ENCODE measurements at regions not wholly inside any gene's neighbourhood (a gene's known extent, or its start where the extent isn't known, plus 50 kb on each side); places are given as distances from the start of the nearest gene placed in this dataset.

DNA sequence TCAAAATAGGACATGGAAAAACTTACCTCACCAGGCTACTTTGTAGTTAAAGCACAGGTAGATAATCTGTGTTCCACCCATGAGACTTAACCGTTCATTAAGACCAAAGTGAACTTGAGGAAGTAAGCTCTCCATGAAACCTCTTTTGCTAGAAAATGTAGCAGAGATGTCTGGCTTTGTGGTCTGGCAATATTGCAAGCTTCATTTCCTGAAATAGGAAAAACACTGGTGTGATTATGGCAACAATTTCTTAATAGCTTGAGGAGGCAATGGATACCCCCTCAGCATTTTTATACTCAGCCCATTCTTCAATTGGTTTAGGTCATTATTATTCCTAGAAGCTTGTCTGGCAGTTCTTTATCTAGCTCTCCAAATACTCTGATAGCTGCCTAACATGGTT, 957.3 kb downstream of the IGSF11 start:
- Histone ChIP-seq H3K4me3 (ENCODE audit: low read length) (no peak overlapping the region), H4K20me1 (ENCODE audit: insufficient read depth, low read length) (no peaks in the 10 kb centered on the region), H2AFZ (ENCODE audit: low read depth, low read length) (no peak overlapping the region), H3K27ac (ENCODE audit: low read length) (no peak overlapping the region), H3K9me3 (ENCODE audit: insufficient read depth, low read length) (no peaks in the 10 kb centered on the region), H3K9ac (ENCODE audit: low read length) (no peak overlapping the region), H3K4me2 (ENCODE audit: low read length) (no peak overlapping the region), H3K4me1 (ENCODE audit: low read length) (no peaks in the 10 kb centered on the region), H3K36me3 (replicated peaks; ENCODE audit: low read depth, low read length) (no peaks in the 10 kb centered on the region), H3K79me2 (ENCODE audit: low read length) (no peaks in the 10 kb centered on the region), H3K27me3 (ENCODE audit: low read depth, low read length) (no peaks in the 10 kb centered on the region)
- TF ChIP-seq EZH2phosphoT487 (IDR thresholded peaks at IDR 0.05; ENCODE audit: low read depth): no peak
- TF ChIP-seq, protein P1, sequence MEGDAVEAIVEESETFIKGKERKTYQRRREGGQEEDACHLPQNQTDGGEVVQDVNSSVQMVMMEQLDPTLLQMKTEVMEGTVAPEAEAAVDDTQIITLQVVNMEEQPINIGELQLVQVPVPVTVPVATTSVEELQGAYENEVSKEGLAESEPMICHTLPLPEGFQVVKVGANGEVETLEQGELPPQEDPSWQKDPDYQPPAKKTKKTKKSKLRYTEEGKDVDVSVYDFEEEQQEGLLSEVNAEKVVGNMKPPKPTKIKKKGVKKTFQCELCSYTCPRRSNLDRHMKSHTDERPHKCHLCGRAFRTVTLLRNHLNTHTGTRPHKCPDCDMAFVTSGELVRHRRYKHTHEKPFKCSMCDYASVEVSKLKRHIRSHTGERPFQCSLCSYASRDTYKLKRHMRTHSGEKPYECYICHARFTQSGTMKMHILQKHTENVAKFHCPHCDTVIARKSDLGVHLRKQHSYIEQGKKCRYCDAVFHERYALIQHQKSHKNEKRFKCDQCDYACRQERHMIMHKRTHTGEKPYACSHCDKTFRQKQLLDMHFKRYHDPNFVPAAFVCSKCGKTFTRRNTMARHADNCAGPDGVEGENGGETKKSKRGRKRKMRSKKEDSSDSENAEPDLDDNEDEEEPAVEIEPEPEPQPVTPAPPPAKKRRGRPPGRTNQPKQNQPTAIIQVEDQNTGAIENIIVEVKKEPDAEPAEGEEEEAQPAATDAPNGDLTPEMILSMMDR (IDR thresholded peaks at IDR 0.05; ENCODE audit: low read depth, low read length): no peak

DNA sequence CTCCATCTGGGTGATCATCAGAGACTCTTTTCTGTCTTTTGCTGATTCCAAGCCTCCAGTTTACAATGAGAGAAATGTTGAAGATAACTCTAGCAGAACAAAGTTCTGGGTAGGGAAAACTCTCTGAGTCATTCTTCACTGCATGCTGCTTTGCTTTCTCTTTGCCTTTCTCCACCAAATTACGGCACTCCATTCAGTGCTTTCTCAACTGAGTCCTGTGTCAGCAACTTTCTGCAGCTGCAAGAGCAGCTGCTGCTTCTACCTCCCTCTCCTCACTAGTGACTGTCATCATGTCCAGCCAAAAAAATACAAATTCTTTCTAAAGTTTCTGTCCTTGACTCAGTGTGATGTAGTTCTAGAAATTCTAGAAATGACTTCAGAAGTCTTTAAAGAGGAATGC, 953.8 kb downstream of the IGSF11 start:
- Histone ChIP-seq H2AFZ (ENCODE audit: low read depth, low read length) (no peak overlapping the region), H3K9me3 (ENCODE audit: insufficient read depth, low read length) (no peaks in the 10 kb centered on the region), H3K27me3 (ENCODE audit: low read depth, low read length) (no peaks in the 10 kb centered on the region), H4K20me1 (ENCODE audit: insufficient read depth, low read length) (no peaks in the 10 kb centered on the region), H3K36me3 (replicated peaks; ENCODE audit: low read depth, low read length) (no peaks in the 10 kb centered on the region), H3K4me2 (ENCODE audit: low read length) (peak overlapping the region; percentile 21), H3K9ac (ENCODE audit: low read length) (no peak overlapping the region), H3K79me2 (ENCODE audit: low read length) (no peaks in the 10 kb centered on the region), H3K4me1 (ENCODE audit: low read length) (no peaks in the 10 kb centered on the region), H3K27ac (ENCODE audit: low read length) (no peak overlapping the region), H3K4me3 (ENCODE audit: low read length) (no peak overlapping the region; the same call in 1 of the 2 replicates)
- TF ChIP-seq EZH2phosphoT487 (IDR thresholded peaks at IDR 0.05; ENCODE audit: low read depth): no peak

DNA sequence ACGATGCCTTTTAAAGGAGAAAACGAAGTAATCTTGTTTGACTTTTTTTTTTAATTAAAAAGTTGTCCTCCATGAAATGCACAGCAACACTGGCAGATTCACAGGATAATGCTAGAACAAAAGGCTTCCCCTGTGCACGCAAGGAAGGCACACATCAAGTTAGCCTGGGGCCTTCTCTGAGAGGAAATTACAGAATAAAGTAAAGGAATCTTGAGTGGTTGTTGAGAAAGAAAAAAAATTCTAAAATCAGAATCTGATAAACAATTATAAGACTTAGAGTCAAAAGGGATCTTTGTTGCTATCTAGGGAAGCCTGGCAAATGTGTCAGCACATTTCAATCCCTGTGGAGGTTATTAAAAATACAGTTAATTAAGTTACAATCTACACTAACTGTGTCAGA, 946.0 kb downstream of the IGSF11 start:
- Histone ChIP-seq H3K9me3 (ENCODE audit: insufficient read depth, low read length) (peaks cover 5% of the 10 kb centered on the region; the same call in 1 of the 2 replicates), H3K4me2 (ENCODE audit: low read length) (no peak overlapping the region), H3K79me2 (ENCODE audit: low read length) (no peaks in the 10 kb centered on the region), H3K9ac (ENCODE audit: low read length) (no peak overlapping the region), H4K20me1 (ENCODE audit: insufficient read depth, low read length) (no peaks in the 10 kb centered on the region), H3K4me3 (ENCODE audit: low read length) (no peak overlapping the region), H2AFZ (ENCODE audit: low read depth, low read length) (no peak overlapping the region), H3K27me3 (ENCODE audit: low read depth, low read length) (no peaks in the 10 kb centered on the region), H3K27ac (ENCODE audit: low read length) (no peak overlapping the region), H3K36me3 (replicated peaks; ENCODE audit: low read depth, low read length) (no peaks in the 10 kb centered on the region), H3K4me1 (ENCODE audit: low read length) (no peaks in the 10 kb centered on the region)
- TF ChIP-seq, protein P1 (IDR thresholded peaks at IDR 0.05; ENCODE audit: low read depth, low read length): no peak
- TF ChIP-seq EZH2phosphoT487 (IDR thresholded peaks at IDR 0.05; ENCODE audit: low read depth): no peak

DNA sequence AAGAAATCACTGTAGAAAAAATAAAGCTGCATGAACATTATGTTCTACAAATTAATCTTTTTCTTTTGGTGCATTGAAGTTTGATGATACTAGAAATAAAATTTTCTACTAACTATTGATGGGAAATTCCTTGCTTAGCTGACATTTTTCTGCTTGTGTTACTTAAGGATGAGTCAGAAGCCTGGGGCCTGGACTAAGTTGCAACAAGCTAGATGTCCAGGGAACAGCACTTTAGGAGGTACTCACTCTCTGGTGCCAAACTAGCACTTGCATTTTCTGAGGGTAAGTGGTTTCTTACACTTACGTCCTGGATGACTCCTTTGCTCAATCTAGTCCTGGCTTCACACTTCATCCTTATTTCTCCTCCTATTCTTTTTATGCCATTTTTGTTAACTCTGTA, 945.1 kb downstream of the IGSF11 start:
- no peak for TF ChIP-seq EZH2phosphoT487 (IDR thresholded peaks at IDR 0.05; ENCODE audit: low read depth)
- TF ChIP-seq, protein P1 (IDR thresholded peaks at IDR 0.05; ENCODE audit: low read depth, low read length): no peak
- Histone ChIP-seq H3K4me3 (ENCODE audit: low read length) (no peak overlapping the region), H3K4me2 (ENCODE audit: low read length) (no peak overlapping the region), H3K27ac (ENCODE audit: low read length) (no peak overlapping the region), H3K36me3 (replicated peaks; ENCODE audit: low read depth, low read length) (no peaks in the 10 kb centered on the region), H3K9ac (ENCODE audit: low read length) (no peak overlapping the region), H3K4me1 (ENCODE audit: low read length) (no peaks in the 10 kb centered on the region), H4K20me1 (ENCODE audit: insufficient read depth, low read length) (no peaks in the 10 kb centered on the region), H2AFZ (ENCODE audit: low read depth, low read length) (no peak overlapping the region), H3K9me3 (ENCODE audit: insufficient read depth, low read length) (peaks cover 5% of the 10 kb centered on the region), H3K79me2 (ENCODE audit: low read length) (no peaks in the 10 kb centered on the region), H3K27me3 (ENCODE audit: low read depth, low read length) (no peaks in the 10 kb centered on the region)

DNA sequence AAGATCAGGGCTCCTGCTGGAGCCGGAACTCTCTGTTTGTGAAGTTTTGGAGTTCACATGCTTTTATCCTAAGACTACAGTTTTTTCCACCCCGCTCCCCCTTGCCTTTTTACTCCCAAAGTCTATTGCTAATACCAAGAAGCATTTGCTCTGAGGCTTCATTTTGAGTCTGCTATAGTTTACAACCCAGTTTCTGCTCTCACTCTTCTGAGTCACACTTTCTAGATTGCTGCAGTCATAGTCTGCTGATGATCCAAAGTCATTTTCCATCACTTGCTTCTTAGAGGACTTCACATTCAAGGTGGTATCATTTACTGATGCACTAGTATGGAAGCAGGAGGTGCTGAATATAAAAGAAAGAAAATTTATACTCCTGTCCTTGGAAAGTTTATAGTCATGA, 937.4 kb downstream of the IGSF11 start:
- Histone ChIP-seq H3K4me3 (ENCODE audit: low read length) (no peak overlapping the region), H3K36me3 (replicated peaks; ENCODE audit: low read depth, low read length) (no peaks in the 10 kb centered on the region), H4K20me1 (ENCODE audit: insufficient read depth, low read length) (no peaks in the 10 kb centered on the region), H2AFZ (ENCODE audit: low read depth, low read length) (no peak overlapping the region), H3K79me2 (ENCODE audit: low read length) (no peaks in the 10 kb centered on the region), H3K4me1 (ENCODE audit: low read length) (no peaks in the 10 kb centered on the region), H3K27ac (ENCODE audit: low read length) (no peak overlapping the region), H3K27me3 (ENCODE audit: low read depth, low read length) (no peaks in the 10 kb centered on the region), H3K9me3 (ENCODE audit: insufficient read depth, low read length) (peaks cover 5% of the 10 kb centered on the region), H3K4me2 (ENCODE audit: low read length) (no peak overlapping the region), H3K9ac (ENCODE audit: low read length) (no peak overlapping the region)
- TF ChIP-seq EZH2phosphoT487 (IDR thresholded peaks at IDR 0.05; ENCODE audit: low read depth): no peak
- TF ChIP-seq, protein P1 (IDR thresholded peaks at IDR 0.05; ENCODE audit: low read depth, low read length): no peak

All from OCI-LY3 (cell line).